ENCODE measurements at regions not wholly inside any gene's neighbourhood (a gene's known extent, or its start where the extent isn't known, plus 50 kb on each side); places are given as distances from the start of the nearest gene placed in this dataset.

- TF ChIP-seq ZBTB33 (IDR thresholded peaks at IDR 0.05; ENCODE audit: extremely low read depth, insufficient replicate concordance, low read length) (no peak), EGR1 (IDR thresholded peaks at IDR 0.05; ENCODE audit: low read depth) (no peak)
Observed at GRCh38 chr15:66843581-66843980, 141.5 kb downstream of the SMAD6 start (continued).

- BruUV-seq (replicated peaks): no TSS peak
Observed at GRCh38 chr15:66844041-66844746, 142.2 kb downstream of the SMAD6 start.

More at GRCh38 chr15:66844041-66844746, 142.2 kb downstream of the SMAD6 start:
- H3K27ac ChIP-seq (ENCODE audit: low read depth, low read length): no peak overlapping the region
- ATAC-seq: no peak
- ChIA-PET POLR2A (no interaction called here), CTCF (interaction anchor here (1.7 kb wide), 1 partner anchor 7 kb away, joined by 9 read pairs; no protein-coding TSS in a partner anchor), RAD21 (ENCODE audit: low non-redundant PET in 1 of 2, low total read pairs in 2 of 2, uncharacterized antibody in 2 of 2, unreplicated experiment in 2 of 2) (no interaction called here)
- H3K9ac ChIP-seq (ENCODE audit: low read length): no peak overlapping the region
- peaks cover 30 to 33% of the 10 kb centered on the region in 2 experiments for H3K4me1 ChIP-seq (ENCODE audit: control insufficient read depth in 1 of 2, insufficient read depth in 2 of 2, low read length in 2 of 2)
- H3K79me2 ChIP-seq (ENCODE audit: insufficient read depth, low read length): no peaks in the 10 kb centered on the region
- H2AFZ ChIP-seq (ENCODE audit: low read depth, low read length, poor library complexity, severe bottlenecking): no peak overlapping the region
- H3K27me3 ChIP-seq (ENCODE audit: insufficient read depth, low read length): no peaks in the 10 kb centered on the region
- no peaks in the 10 kb centered on the region for H3K36me3 ChIP-seq (ENCODE audit: control insufficient read depth in 1 of 2, insufficient read depth in 2 of 2, low read length in 2 of 2)
- no peak overlapping the region for H3K4me2 ChIP-seq (ENCODE audit: low read length)
- DNase-seq (ENCODE audit: low read depth, low spot score): no peak
- intact Hi-C loops (cut with micrococcal nuclease): loop anchor here (5.0 kb wide), 1 partner anchor 42 kb away; no protein-coding TSS in a partner anchor
- no peak overlapping the region for H3K4me3 ChIP-seq (replicated peaks in 1 of 2; ENCODE audit: low read depth in 1 of 2, low read length in 2 of 2)
- H3K9me2 ChIP-seq (ENCODE audit: insufficient read depth): no peaks in the 10 kb centered on the region
- H4K20me1 ChIP-seq (ENCODE audit: insufficient read depth): no peaks in the 10 kb centered on the region
- TF ChIP-seq ZBTB33 (IDR thresholded peaks at IDR 0.05; ENCODE audit: extremely low read depth, insufficient replicate concordance, low read length) (no peak), POLR2A (IDR thresholded peaks at IDR 0.05; ENCODE audit: borderline replicate concordance, extremely low read depth, insufficient read depth, insufficient read length) (no peak), JUND (IDR thresholded peaks at IDR 0.05) (no peak), SRF (IDR thresholded peaks at IDR 0.05; ENCODE audit: low read depth) (no peak), ELF1 (IDR thresholded peaks at IDR 0.05; ENCODE audit: borderline replicate concordance, low read depth) (no peak)
- H3K9me3 ChIP-seq (ENCODE audit: control insufficient read depth in 1 of 2, insufficient read depth in 1 of 2, low read depth in 1 of 2, low read length in 2 of 2): no peaks in the 10 kb centered on the region
